HPDE6-E6E7 (cell line): ENCODE measurements at regions not wholly inside any gene's neighbourhood (a gene's known extent, or its start where the extent isn't known, plus 50 kb on each side); places are given as distances from the start of the nearest gene placed in this dataset.

Experiments used
- DNase-seq: peaks from one replicate; pipeline ENCODE4 v3.0.0; 2011; ENCODE audit warnings: missing footprints; ENCODE audit errors: extremely low spot score

- no peak for DNase-seq
These were observed 113.5 kb downstream of the BTG1 start for GRCh38 chr12:92032101-92032500.

- no peak for DNase-seq
These were observed 115.0 kb downstream of the BTG1 start for GRCh38 chr12:92030618-92031017.

- no peak for DNase-seq
These were observed 115.6 kb downstream of the BTG1 start for GRCh38 chr12:92029902-92030586.

- DNase-seq = no peak
These were observed 116.5 kb downstream of the BTG1 start for GRCh38 chr12:92029136-92029535.

GRCh38 chr12:92028441-92028709 is 117.3 kb downstream of the BTG1 start:
- no peak for DNase-seq

GRCh38 chr12:92027701-92028440 is 117.8 kb downstream of the BTG1 start:
- no peak for DNase-seq

GRCh38 chr12:92027243-92027642 is 118.4 kb downstream of the BTG1 start:
- no peak for DNase-seq

GRCh38 chr12:92025462-92026207 is 120.0 kb downstream of the BTG1 start:
- no peak for DNase-seq

- no peak for DNase-seq
These were observed 123.6 kb downstream of the BTG1 start for GRCh38 chr12:92022093-92022492.

- DNase-seq = no peak
These were observed 124.0 kb downstream of the BTG1 start for GRCh38 chr12:92021666-92022035.

GRCh38 chr12:92020983-92021665 is 124.5 kb downstream of the BTG1 start:
- no peak for DNase-seq

- no peak for DNase-seq
These were observed 126.0 kb downstream of the BTG1 start for GRCh38 chr12:92019491-92020277.

GRCh38 chr12:92012691-92013090 is 133.0 kb downstream of the BTG1 start:
- DNase-seq = no peak

GRCh38 chr12:92010853-92011701 is 134.6 kb downstream of the BTG1 start:
- no peak for DNase-seq

- DNase-seq = no peak
These were observed 135.3 kb downstream of the BTG1 start for GRCh38 chr12:92010368-92010767.

- DNase-seq = no peak
These were observed 137.3 kb downstream of the BTG1 start for GRCh38 chr12:92008345-92008744.

GRCh38 chr12:92007787-92008186 is 137.9 kb downstream of the BTG1 start:
- DNase-seq = no peak

- no peak for DNase-seq
These were observed 141.9 kb downstream of the BTG1 start for GRCh38 chr12:92003701-92004100.

GRCh38 chr12:92002673-92003382 is 142.8 kb downstream of the BTG1 start:
- DNase-seq = no peak

GRCh38 chr12:92002195-92002649 is 143.4 kb downstream of the BTG1 start:
- DNase-seq = no peak
